GM23338 (cell line): ENCODE measurements at regions not wholly inside any gene's neighbourhood (a gene's known extent, or its start where the extent isn't known, plus 50 kb on each side); places are given as distances from the start of the nearest gene placed in this dataset.

ENCODE experiments used
- ATAC-seq: fragments of 200-7000 bp; cut with Tn5 transposase; 3 replicates; pipeline ENCODE4 v1.9.1; 2020
- DNase-seq: peaks from one replicate; pipeline ENCODE4 v3.0.0-alpha.2; 2015; ENCODE audit warnings: low spot score
- H2AFZ ChIP-seq: fragments of 200-600 bp; sonication (generic); 2 replicates; pipeline ENCODE4 v1.8.0; 2016; ENCODE audit warnings: antibody characterized with exemption, mild to moderate bottlenecking, moderate library complexity
- H3F3A ChIP-seq: fragments of 200-600 bp; sonication (generic); replicated peaks from 2 replicates; pipeline ENCODE4 v1.8.0; 2017; ENCODE audit warnings: antibody characterized with exemption, mixed run types, low read depth
- H3K27ac ChIP-seq: fragments of 200-600 bp; sonication (generic); 2 replicates; pipeline ENCODE4 v1.6.1; 2016; ENCODE audit warnings: low read depth
- H3K27me3 ChIP-seq: fragments of 200-600 bp; sonication (generic); 2 replicates; pipeline ENCODE4 v1.8.0; 2016; ENCODE audit warnings: mild to moderate bottlenecking, mixed run types, moderate library complexity; ENCODE audit not compliant: insufficient read depth
- H3K36me3 ChIP-seq: fragments of 200-600 bp; sonication (generic); 2 replicates; pipeline ENCODE4 v1.8.0; 2016; ENCODE audit warnings: mild to moderate bottlenecking; ENCODE audit not compliant: insufficient read depth
- H3K4me1 ChIP-seq: fragments of 200-600 bp; sonication (generic); 2 replicates; pipeline ENCODE4 v1.8.0; 2016; ENCODE audit warnings: mild to moderate bottlenecking, moderate library complexity; ENCODE audit not compliant: insufficient read depth
- H3K4me2 ChIP-seq: fragments of 200-600 bp; sonication (generic); 2 replicates; pipeline ENCODE4 v1.7.1; 2017; ENCODE audit warnings: mixed run types
- H3K4me3 ChIP-seq: fragments of 200-600 bp; sonication (generic); 2 replicates; pipeline ENCODE4 v1.6.1; 2016; ENCODE audit warnings: mixed run types
- H3K79me2 ChIP-seq: fragments of 200-600 bp; sonication (generic); replicated peaks from 2 replicates; pipeline ENCODE4 v1.8.0; 2017; ENCODE audit warnings: mild to moderate bottlenecking; ENCODE audit not compliant: insufficient read depth
- H3K9me2 ChIP-seq: fragments of 200-600 bp; sonication (generic); 2 replicates; pipeline ENCODE4 v1.8.0; 2017; ENCODE audit not compliant: insufficient read depth
- H4K20me1 ChIP-seq: fragments of 200-600 bp; sonication (generic); replicated peaks from 2 replicates; pipeline ENCODE4 v1.8.0; 2017; ENCODE audit warnings: mild to moderate bottlenecking; ENCODE audit not compliant: insufficient read depth
- H3K27ac Mint-ChIP-seq: 2 replicates; pipeline ENCODE4 v1.8.0; 2020; ENCODE audit warnings: inconsistent platforms, mild to moderate bottlenecking, moderate library complexity, mixed read lengths
- H3K27me3 Mint-ChIP-seq: 3 replicates; pipeline ENCODE4 v1.8.0; 2022; ENCODE audit warnings: low read depth, mild to moderate bottlenecking, moderate library complexity, mixed read lengths, inconsistent platforms; ENCODE audit not compliant: insufficient read depth, poor library complexity
- H3K36me3 Mint-ChIP-seq: 3 replicates; pipeline ENCODE4 v1.8.0; 2021; ENCODE audit warnings: low read depth, mild to moderate bottlenecking, inconsistent platforms, moderate library complexity, mixed read lengths
- H3K4me1 Mint-ChIP-seq: 3 replicates; pipeline ENCODE4 v1.8.0; 2020; ENCODE audit warnings: mild to moderate bottlenecking, inconsistent platforms, mixed read lengths
- H3K4me3 Mint-ChIP-seq: 3 replicates; pipeline ENCODE4 v1.8.0; 2021; ENCODE audit warnings: moderate library complexity, mild to moderate bottlenecking, inconsistent platforms, mixed read lengths
- H3K9me3 Mint-ChIP-seq: 3 replicates; pipeline ENCODE4 v1.8.0; 2020; ENCODE audit warnings: moderate library complexity, mild to moderate bottlenecking, inconsistent platforms, mixed read lengths
- CREB1 ChIP-seq: fragments of 250-450 bp; sonication (Bioruptor Pico); IDR thresholded peaks from 2 replicates; pipeline ENCODE4 v1.5.0; 2020; ENCODE audit warnings: low read depth, mild to moderate bottlenecking, moderate library complexity
- CTCF ChIP-seq, 2 experiments: fragments of 200-600 bp in 1 of 2; sonication (generic) in 1 of 2; conservative IDR thresholded peaks; 2 replicates each; pipeline versions ENCODE4 v1.5.1 to v1.6.1; 2016 to 2017; ENCODE audit warnings: antibody characterized with exemption in 2 of 2, low read depth in 2 of 2, mild to moderate bottlenecking in 2 of 2, moderate library complexity in 1 of 2
- EZH2 ChIP-seq: fragments of 200-600 bp; sonication (generic); IDR thresholded peaks from one replicate; pipeline ENCODE4 v1.8.0; 2017; ENCODE audit warnings: antibody characterized with exemption, mild to moderate bottlenecking, low read depth; ENCODE audit not compliant: unreplicated experiment
- EZH2phosphoT487 ChIP-seq: fragments of 200-600 bp; sonication (generic); IDR thresholded peaks from one replicate; pipeline ENCODE4 v1.8.1; 2018; ENCODE audit warnings: antibody characterized with exemption; ENCODE audit not compliant: unreplicated experiment
- JUNB ChIP-seq: IDR thresholded peaks from one replicate; pipeline ENCODE4 v1.6.1; 2016; ENCODE audit warnings: antibody characterized with exemption; ENCODE audit not compliant: unreplicated experiment
- NANOG ChIP-seq: IDR thresholded peaks from 2 replicates; pipeline ENCODE4 v1.6.1; 2016; ENCODE audit warnings: antibody characterized with exemption, borderline replicate concordance
- POLR2AphosphoS5 ChIP-seq: IDR thresholded peaks from 2 replicates; pipeline ENCODE4 v1.6.1; 2016; ENCODE audit warnings: antibody characterized with exemption, low read depth
- STAT1 ChIP-seq: IDR thresholded peaks from one replicate; pipeline ENCODE4 v1.6.1; 2016; ENCODE audit warnings: antibody characterized with exemption; ENCODE audit not compliant: unreplicated experiment
- ZNF114 ChIP-seq: fragments of 250-450 bp; sonication (Bioruptor Pico); IDR thresholded peaks from 2 replicates; pipeline ENCODE4 v1.5.0; 2020; ENCODE audit warnings: mild to moderate bottlenecking, moderate library complexity
- ZNF331 ChIP-seq: fragments of 250-450 bp; sonication (Bioruptor Pico); IDR thresholded peaks from 2 replicates; pipeline ENCODE4 v1.5.0; 2020; ENCODE audit warnings: low read depth, mild to moderate bottlenecking, moderate library complexity
- ZNF462 ChIP-seq: fragments of 250-450 bp; sonication (Bioruptor Pico); IDR thresholded peaks from 2 replicates; pipeline ENCODE4 v1.5.0; 2020; ENCODE audit warnings: mild to moderate bottlenecking, moderate library complexity
- TF ChIP-seq, protein P1 (sequence below): IDR thresholded peaks from 2 replicates; pipeline ENCODE4 v1.6.1; 2016; ENCODE audit warnings: antibody characterized with exemption
- TF ChIP-seq, protein P2 (sequence below): IDR thresholded peaks from one replicate; pipeline ENCODE4 v1.6.1; 2018; ENCODE audit warnings: antibody characterized with exemption; ENCODE audit not compliant: unreplicated experiment

- Histone ChIP-seq H3F3A (no peaks in the 10 kb centered on the region), H3K36me3 (no peaks in the 10 kb centered on the region), H4K20me1 (no peaks in the 10 kb centered on the region), H3K4me3 (no peak overlapping the region), H3K4me2 (no peak overlapping the region), H2AFZ (no peak overlapping the region), H3K9me2 (no peaks in the 10 kb centered on the region), H3K27ac (no peak overlapping the region), H3K79me2 (no peaks in the 10 kb centered on the region), H3K4me1 (no peaks in the 10 kb centered on the region), H3K27me3 (no peaks in the 10 kb centered on the region)
- Mint-ChIP-seq H3K36me3 (no peaks in the 10 kb centered on the region), H3K27me3 (peaks cover 1% of the 10 kb centered on the region), H3K9me3 (no peaks in the 10 kb centered on the region; the same call in 1 of the 3 replicates), H3K4me1 (no peaks in the 10 kb centered on the region), H3K27ac (no peak overlapping the region), H3K4me3 (no peak overlapping the region)
- no peak for ATAC-seq
- TF ChIP-seq ZNF462 (CRISPR knock-in tag): no peak
- TF ChIP-seq EZH2phosphoT487: no peak
- TF ChIP-seq, protein P1, sequence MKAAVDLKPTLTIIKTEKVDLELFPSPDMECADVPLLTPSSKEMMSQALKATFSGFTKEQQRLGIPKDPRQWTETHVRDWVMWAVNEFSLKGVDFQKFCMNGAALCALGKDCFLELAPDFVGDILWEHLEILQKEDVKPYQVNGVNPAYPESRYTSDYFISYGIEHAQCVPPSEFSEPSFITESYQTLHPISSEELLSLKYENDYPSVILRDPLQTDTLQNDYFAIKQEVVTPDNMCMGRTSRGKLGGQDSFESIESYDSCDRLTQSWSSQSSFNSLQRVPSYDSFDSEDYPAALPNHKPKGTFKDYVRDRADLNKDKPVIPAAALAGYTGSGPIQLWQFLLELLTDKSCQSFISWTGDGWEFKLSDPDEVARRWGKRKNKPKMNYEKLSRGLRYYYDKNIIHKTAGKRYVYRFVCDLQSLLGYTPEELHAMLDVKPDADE: no peak
- no peak for TF ChIP-seq JUNB
- no peak for TF ChIP-seq ZNF331 (CRISPR knock-in tag)
- no peak for TF ChIP-seq CREB1 (CRISPR knock-in tag)
- no peak for TF ChIP-seq NANOG
- no peak for TF ChIP-seq STAT1
- TF ChIP-seq CTCF (conservative IDR thresholded peaks at IDR 0.05; ENCODE audit: low read depth in 2 of 2): no peak
- no peak for TF ChIP-seq EZH2
- TF ChIP-seq, protein P2, sequence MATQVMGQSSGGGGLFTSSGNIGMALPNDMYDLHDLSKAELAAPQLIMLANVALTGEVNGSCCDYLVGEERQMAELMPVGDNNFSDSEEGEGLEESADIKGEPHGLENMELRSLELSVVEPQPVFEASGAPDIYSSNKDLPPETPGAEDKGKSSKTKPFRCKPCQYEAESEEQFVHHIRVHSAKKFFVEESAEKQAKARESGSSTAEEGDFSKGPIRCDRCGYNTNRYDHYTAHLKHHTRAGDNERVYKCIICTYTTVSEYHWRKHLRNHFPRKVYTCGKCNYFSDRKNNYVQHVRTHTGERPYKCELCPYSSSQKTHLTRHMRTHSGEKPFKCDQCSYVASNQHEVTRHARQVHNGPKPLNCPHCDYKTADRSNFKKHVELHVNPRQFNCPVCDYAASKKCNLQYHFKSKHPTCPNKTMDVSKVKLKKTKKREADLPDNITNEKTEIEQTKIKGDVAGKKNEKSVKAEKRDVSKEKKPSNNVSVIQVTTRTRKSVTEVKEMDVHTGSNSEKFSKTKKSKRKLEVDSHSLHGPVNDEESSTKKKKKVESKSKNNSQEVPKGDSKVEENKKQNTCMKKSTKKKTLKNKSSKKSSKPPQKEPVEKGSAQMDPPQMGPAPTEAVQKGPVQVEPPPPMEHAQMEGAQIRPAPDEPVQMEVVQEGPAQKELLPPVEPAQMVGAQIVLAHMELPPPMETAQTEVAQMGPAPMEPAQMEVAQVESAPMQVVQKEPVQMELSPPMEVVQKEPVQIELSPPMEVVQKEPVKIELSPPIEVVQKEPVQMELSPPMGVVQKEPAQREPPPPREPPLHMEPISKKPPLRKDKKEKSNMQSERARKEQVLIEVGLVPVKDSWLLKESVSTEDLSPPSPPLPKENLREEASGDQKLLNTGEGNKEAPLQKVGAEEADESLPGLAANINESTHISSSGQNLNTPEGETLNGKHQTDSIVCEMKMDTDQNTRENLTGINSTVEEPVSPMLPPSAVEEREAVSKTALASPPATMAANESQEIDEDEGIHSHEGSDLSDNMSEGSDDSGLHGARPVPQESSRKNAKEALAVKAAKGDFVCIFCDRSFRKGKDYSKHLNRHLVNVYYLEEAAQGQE: no peak
- no peak for TF ChIP-seq POLR2AphosphoS5
- TF ChIP-seq ZNF114 (CRISPR knock-in tag): no peak
- no peak for DNase-seq
Measured at GRCh38 chrX:128543114-128543513, 490.9 kb upstream of the ACTRT1 start.
